B cell (primary cell): ENCODE measurements at regions not wholly inside any gene's neighbourhood (a gene's known extent, or its start where the extent isn't known, plus 50 kb on each side); places are given as distances from the start of the nearest gene placed in this dataset.

Source experiments
- CTCF ChIP-seq: fragments of 200-600 bp; IDR thresholded peaks from one replicate; pipeline ENCODE4 v1.8.0; 2022; ENCODE audit warnings: antibody characterized with exemption, mild to moderate bottlenecking
- EZH2 ChIP-seq: IDR thresholded peaks from 2 replicates; pipeline ENCODE4 v1.6.1; 2012; ENCODE audit warnings: borderline replicate concordance, low read depth, mild to moderate bottlenecking, moderate library complexity, low read length; ENCODE audit not compliant: insufficient read depth, poor library complexity, severe bottlenecking

GRCh38 chr1:75672108-75672507 lies 52.4 kb upstream of the ACADM start:
- no peak for TF ChIP-seq EZH2
- no peak for TF ChIP-seq CTCF
